ENCODE measurements at regions not wholly inside any gene's neighbourhood (a gene's known extent, or its start where the extent isn't known, plus 50 kb on each side); places are given as distances from the start of the nearest gene placed in this dataset.

DNA sequence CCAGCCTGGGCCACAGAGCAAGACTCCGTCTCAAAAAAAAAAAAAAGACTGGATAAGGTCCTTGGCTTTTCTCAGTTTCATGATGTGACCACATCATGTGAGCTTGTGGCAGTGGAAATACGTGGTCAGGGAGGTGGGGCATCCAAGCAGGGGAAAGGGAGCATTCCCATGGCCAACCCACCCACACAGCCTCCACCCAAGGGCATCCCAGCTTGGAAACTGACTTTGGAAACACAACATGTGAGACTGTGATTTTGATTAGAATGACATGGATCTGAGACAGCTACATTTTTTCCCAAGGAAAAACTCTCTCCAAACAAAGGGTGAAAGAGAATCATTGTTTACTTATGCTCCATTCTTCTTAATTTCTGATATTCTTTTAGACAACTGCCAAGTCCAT is 405.0 kb upstream of the ZNF507 start:
- TF ChIP-seq, protein P1, sequence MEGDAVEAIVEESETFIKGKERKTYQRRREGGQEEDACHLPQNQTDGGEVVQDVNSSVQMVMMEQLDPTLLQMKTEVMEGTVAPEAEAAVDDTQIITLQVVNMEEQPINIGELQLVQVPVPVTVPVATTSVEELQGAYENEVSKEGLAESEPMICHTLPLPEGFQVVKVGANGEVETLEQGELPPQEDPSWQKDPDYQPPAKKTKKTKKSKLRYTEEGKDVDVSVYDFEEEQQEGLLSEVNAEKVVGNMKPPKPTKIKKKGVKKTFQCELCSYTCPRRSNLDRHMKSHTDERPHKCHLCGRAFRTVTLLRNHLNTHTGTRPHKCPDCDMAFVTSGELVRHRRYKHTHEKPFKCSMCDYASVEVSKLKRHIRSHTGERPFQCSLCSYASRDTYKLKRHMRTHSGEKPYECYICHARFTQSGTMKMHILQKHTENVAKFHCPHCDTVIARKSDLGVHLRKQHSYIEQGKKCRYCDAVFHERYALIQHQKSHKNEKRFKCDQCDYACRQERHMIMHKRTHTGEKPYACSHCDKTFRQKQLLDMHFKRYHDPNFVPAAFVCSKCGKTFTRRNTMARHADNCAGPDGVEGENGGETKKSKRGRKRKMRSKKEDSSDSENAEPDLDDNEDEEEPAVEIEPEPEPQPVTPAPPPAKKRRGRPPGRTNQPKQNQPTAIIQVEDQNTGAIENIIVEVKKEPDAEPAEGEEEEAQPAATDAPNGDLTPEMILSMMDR (IDR thresholded peaks at IDR 0.05), result no peak
- TF ChIP-seq POLR2A (IDR thresholded peaks at IDR 0.05), result no peak
- 45 to 70% methylated on average over 2 of the region's 2 CpGs for WGBS, 2 donors
- H3K4me3 ChIP-seq (ENCODE audit: low read depth, poor library complexity, severe bottlenecking), result no peak overlapping the region
- DNase-seq (ENCODE audit: low spot score in 2 of 2), result no peak
- intact Hi-C loops (cut with DNase I; ENCODE audit: low total_unique reads), result no loop called here

DNA sequence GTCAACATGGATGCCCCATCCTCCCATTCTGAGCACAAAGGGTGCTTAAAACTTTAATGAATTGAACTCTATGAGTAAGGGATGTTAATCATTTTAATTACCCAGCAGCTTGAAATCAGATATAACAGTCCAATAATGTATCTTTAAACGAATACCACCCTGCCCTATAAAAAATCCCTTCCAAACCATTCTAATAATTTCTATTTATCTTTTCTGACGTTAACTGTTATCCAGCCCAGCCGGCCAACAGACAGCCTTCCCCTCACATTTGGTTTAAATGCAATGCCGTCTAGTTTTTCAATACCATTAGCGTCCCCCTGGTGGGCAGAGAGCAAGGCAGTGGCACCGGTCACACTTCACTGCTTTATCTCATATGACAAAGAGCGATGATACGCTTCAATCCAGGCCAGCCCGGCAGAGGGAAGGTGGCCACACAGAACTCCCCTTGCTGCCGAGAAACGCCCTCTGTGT is 402.2 kb upstream of the ZNF507 start:
- no peak overlapping the region for H3K4me3 ChIP-seq (ENCODE audit: low read depth, poor library complexity, severe bottlenecking)
- WGBS, 2 donors, result 61 to 77% methylated on average over 11 of the region's 11 CpGs
- TF ChIP-seq POLR2A (IDR thresholded peaks at IDR 0.05), result no peak
- TF ChIP-seq, protein P1 (IDR thresholded peaks at IDR 0.05), result no peak
- intact Hi-C loops (cut with DNase I; ENCODE audit: low total_unique reads), result no loop called here
- no peak for DNase-seq (ENCODE audit: low spot score in 2 of 2)

DNA sequence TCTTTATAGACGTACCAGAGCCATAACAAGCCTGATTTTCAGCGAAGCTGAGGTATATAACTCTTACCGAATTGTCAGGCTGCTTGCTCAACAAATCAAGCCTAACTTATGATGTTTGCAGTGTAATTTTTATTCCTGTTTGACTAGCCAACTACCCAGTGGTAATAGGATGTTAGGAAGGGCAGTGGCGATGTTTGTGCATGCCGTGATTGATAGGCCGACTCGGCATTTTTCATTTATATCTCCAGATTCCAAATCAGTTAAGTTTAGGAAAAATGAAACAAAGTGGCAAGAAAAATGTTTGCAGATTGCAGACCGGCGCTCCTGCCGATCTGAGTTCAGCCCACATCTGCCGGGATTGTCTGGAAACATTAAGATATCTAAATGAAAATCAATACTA is 401.6 kb upstream of the ZNF507 start:
- no peak for DNase-seq (ENCODE audit: low spot score in 2 of 2)
- TF ChIP-seq POLR2A (IDR thresholded peaks at IDR 0.05), result no peak
- TF ChIP-seq, protein P1 (IDR thresholded peaks at IDR 0.05), result no peak
- 38 to 47% methylated on average over 11 of the region's 11 CpGs for WGBS, 2 donors
- intact Hi-C loops (cut with DNase I; ENCODE audit: low total_unique reads), result no loop called here
- no peak overlapping the region for H3K4me3 ChIP-seq (ENCODE audit: low read depth, poor library complexity, severe bottlenecking)

DNA sequence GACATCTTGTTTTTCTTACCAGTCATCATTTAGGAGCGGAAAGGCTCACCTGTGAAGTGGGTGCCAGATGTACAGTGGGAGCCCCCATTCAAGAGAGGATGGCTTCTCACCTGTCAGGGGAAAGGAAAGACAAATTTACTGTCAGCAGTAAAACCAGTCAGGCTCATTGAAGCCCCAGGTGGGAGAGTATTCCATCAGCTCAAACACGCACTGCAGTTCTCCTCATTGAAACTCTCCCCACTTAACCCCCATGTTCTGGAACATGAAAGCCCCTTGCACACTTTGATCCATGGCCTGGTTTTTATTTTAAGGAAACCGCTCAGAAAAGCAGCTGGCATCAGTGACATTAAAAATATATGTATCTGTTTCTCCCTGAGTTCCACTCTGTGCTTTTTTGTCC is 401.1 kb upstream of the ZNF507 start:
- intact Hi-C loops (cut with DNase I; ENCODE audit: low total_unique reads), result no loop called here
- DNase-seq (ENCODE audit: low spot score in 2 of 2), result no peak
- 68 to 82% methylated on average over 3 of the region's 3 CpGs for WGBS, 2 donors
- no peak for TF ChIP-seq POLR2A (IDR thresholded peaks at IDR 0.05)
- H3K4me3 ChIP-seq (ENCODE audit: low read depth, poor library complexity, severe bottlenecking), result no peak overlapping the region

DNA sequence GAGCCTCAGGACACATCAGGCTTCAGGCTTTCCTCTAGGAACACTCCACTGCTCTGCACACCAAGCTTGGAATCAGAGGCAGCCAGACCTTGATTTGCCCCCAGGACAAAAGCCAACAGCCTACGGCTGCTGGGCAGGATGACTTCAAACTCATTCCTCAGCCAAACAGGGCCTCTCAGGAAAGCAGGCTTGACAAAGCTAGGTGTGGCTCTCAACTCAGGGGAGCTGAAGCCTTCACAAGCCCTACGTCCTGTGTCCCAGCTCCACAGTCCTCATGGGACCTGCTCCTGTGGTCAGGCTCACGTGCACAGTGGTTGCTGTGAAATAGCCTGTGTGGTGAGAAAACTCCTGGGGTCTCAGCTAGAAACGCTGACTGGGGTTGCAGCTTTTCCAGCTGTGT is 398.9 kb upstream of the ZNF507 start:
- no peak for DNase-seq (ENCODE audit: low spot score in 2 of 2)
- H3K4me3 ChIP-seq (ENCODE audit: low read depth, poor library complexity, severe bottlenecking), result no peak overlapping the region
- TF ChIP-seq POLR2A (IDR thresholded peaks at IDR 0.05), result no peak
- TF ChIP-seq, protein P1 (IDR thresholded peaks at IDR 0.05), result no peak
- 58 to 60% methylated on average over 4 of the region's 4 CpGs for whole genome bisulfite sequencing, 2 donors
- intact Hi-C loops (cut with DNase I; ENCODE audit: low total_unique reads), result no loop called here

DNA sequence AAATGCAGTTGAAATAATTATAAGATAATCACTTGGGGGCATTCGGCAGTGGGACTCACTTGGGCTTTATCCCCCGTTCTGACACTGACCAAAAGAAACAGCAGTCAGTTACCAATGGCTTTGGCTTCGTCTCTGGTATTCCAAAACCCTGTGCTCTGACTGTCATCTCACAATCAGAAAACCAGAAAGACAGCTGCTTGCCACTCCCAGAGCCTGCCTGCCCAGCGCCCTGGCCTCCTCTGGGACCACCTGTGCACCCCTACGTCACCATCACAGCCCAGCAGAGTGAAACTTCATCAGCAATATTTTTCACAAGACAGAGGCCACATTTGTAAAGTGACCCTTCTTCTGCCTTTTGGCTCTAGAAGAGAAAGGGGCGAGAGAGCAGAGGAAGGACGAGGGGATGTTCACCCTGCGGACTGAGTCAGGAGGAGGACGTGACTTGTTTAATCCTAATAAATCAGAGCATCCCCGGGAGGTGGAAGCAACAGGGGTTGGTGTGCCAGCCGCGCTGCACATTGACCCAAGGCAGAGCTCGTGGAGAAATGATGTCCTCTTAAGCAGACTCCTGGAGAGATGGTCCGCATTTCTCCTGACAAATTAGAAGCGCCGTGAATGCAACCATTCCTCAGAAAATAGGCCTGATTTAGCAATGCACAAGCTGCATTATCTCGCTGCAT is 397.8 kb upstream of the ZNF507 start:
- 86 to 88% methylated on average over 17 of the region's 17 CpGs for WGBS, 2 donors
- H3K4me3 ChIP-seq (ENCODE audit: low read depth, poor library complexity, severe bottlenecking), result no peak overlapping the region
- DNase-seq (ENCODE audit: low spot score in 2 of 2), result no peak
- TF ChIP-seq, protein P1 (IDR thresholded peaks at IDR 0.05), result no peak
- no peak for TF ChIP-seq POLR2A (IDR thresholded peaks at IDR 0.05)
- intact Hi-C loops (cut with DNase I; ENCODE audit: low total_unique reads), result no loop called here
